ENCODE measurements at regions not wholly inside any gene's neighbourhood (a gene's known extent, or its start where the extent isn't known, plus 50 kb on each side); places are given as distances from the start of the nearest gene placed in this dataset.

- Histone ChIP-seq H3K4me3 (ENCODE audit: low read depth, low read length) (no peak overlapping the region), H3K27me3 (replicated peaks) (no peaks in the 10 kb centered on the region), H3K27ac (no peak overlapping the region), H3K36me3 (replicated peaks) (no peaks in the 10 kb centered on the region)
- in situ Hi-C loops (cut with HindIII; ENCODE audit: low pct_ligation_motif_present, low sequenced_read_pairs): no loop called here
- TF ChIP-seq CTCF (IDR thresholded peaks at IDR 0.05; ENCODE audit: low read depth, low read length, missing control alignments): no peak
- DNase-seq: no peak
These were observed 112.9 kb downstream of the CDC7 start for GRCh38 chr1:91613595-91613994.

GRCh38 chr1:91616712-91617111 lies 116.1 kb downstream of the CDC7 start:
- H3K4me3 ChIP-seq (ENCODE audit: low read depth, low read length): no peak overlapping the region
- H3K27me3 ChIP-seq (replicated peaks): no peaks in the 10 kb centered on the region
- TF ChIP-seq CTCF (IDR thresholded peaks at IDR 0.05; ENCODE audit: low read depth, low read length, missing control alignments): no peak
- no peak for DNase-seq
- H3K27ac ChIP-seq: no peak overlapping the region
- in situ Hi-C loops (cut with HindIII; ENCODE audit: low pct_ligation_motif_present, low sequenced_read_pairs): no loop called here
- no peaks in the 10 kb centered on the region for H3K36me3 ChIP-seq (replicated peaks)

- Histone ChIP-seq H3K27ac (no peak overlapping the region), H3K4me3 (ENCODE audit: low read depth, low read length) (no peak overlapping the region), H3K36me3 (replicated peaks) (no peaks in the 10 kb centered on the region), H3K27me3 (replicated peaks) (no peaks in the 10 kb centered on the region)
- in situ Hi-C loops (cut with HindIII; ENCODE audit: low pct_ligation_motif_present, low sequenced_read_pairs): no loop called here
- peak; percentile 20 for TF ChIP-seq CTCF (IDR thresholded peaks at IDR 0.05; ENCODE audit: low read depth, low read length, missing control alignments)
- no peak for DNase-seq
These were observed 116.7 kb downstream of the CDC7 start for GRCh38 chr1:91617285-91617765.

GRCh38 chr1:91619881-91620280 lies 119.2 kb downstream of the CDC7 start:
- H3K27ac ChIP-seq: no peak overlapping the region
- in situ Hi-C loops (cut with HindIII; ENCODE audit: low pct_ligation_motif_present, low sequenced_read_pairs): no loop called here
- H3K36me3 ChIP-seq (replicated peaks): no peaks in the 10 kb centered on the region
- H3K4me3 ChIP-seq (ENCODE audit: low read depth, low read length): no peak overlapping the region
- TF ChIP-seq CTCF (IDR thresholded peaks at IDR 0.05; ENCODE audit: low read depth, low read length, missing control alignments): no peak
- DNase-seq: no peak
- H3K27me3 ChIP-seq (replicated peaks): no peaks in the 10 kb centered on the region

- Histone ChIP-seq H3K4me3 (ENCODE audit: low read depth, low read length) (no peak overlapping the region), H3K27ac (no peak overlapping the region), H3K36me3 (replicated peaks) (no peaks in the 10 kb centered on the region), H3K27me3 (replicated peaks) (no peaks in the 10 kb centered on the region)
- no peak for TF ChIP-seq CTCF (IDR thresholded peaks at IDR 0.05; ENCODE audit: low read depth, low read length, missing control alignments)
- in situ Hi-C loops (cut with HindIII; ENCODE audit: low pct_ligation_motif_present, low sequenced_read_pairs): no loop called here
- no peak for DNase-seq
These were observed 120.7 kb downstream of the CDC7 start for GRCh38 chr1:91621360-91621759.

GRCh38 chr1:91621907-91622306 lies 121.3 kb downstream of the CDC7 start:
- Histone ChIP-seq H3K27me3 (replicated peaks) (no peaks in the 10 kb centered on the region), H3K36me3 (replicated peaks) (no peaks in the 10 kb centered on the region), H3K4me3 (ENCODE audit: low read depth, low read length) (no peak overlapping the region), H3K27ac (no peak overlapping the region)
- no peak for TF ChIP-seq CTCF (IDR thresholded peaks at IDR 0.05; ENCODE audit: low read depth, low read length, missing control alignments)
- DNase-seq: no peak
- in situ Hi-C loops (cut with HindIII; ENCODE audit: low pct_ligation_motif_present, low sequenced_read_pairs): no loop called here
